GM21528 (cell line): ENCODE measurements at regions not wholly inside any gene's neighbourhood (a gene's known extent, or its start where the extent isn't known, plus 50 kb on each side); places are given as distances from the start of the nearest gene placed in this dataset.

Experiments used
- ATAC-seq: cut with Tn5 transposase; IDR thresholded peaks from one replicate; pipeline ENCODE4 v1.9.1; 2021; ENCODE audit warnings: mild to moderate bottlenecking, moderate library complexity; ENCODE audit not compliant: unreplicated experiment, low FRiP score

GRCh38 chr3:70849911-70850699 is 537.7 kb upstream of the MDFIC2 start:
- no peak for ATAC-seq

- ATAC-seq = no peak
Observed at GRCh38 chr3:70840106-70840870, 527.9 kb upstream of the MDFIC2 start.

- ATAC-seq = no peak
Observed at GRCh38 chr3:70833239-70833960, 521.0 kb upstream of the MDFIC2 start.

GRCh38 chr3:70832834-70833205 is 520.4 kb upstream of the MDFIC2 start:
- ATAC-seq = no peak

- ATAC-seq = no peak
Observed at GRCh38 chr3:70832089-70832833, 519.8 kb upstream of the MDFIC2 start.

- ATAC-seq = no peak
Observed at GRCh38 chr3:70829092-70829491, 516.7 kb upstream of the MDFIC2 start.

GRCh38 chr3:70824773-70825172 is 512.3 kb upstream of the MDFIC2 start:
- ATAC-seq = no peak

GRCh38 chr3:70824078-70824477 is 511.6 kb upstream of the MDFIC2 start:
- no peak for ATAC-seq

GRCh38 chr3:70823622-70824021 is 511.2 kb upstream of the MDFIC2 start:
- no peak for ATAC-seq

GRCh38 chr3:70822669-70823068 is 510.2 kb upstream of the MDFIC2 start:
- ATAC-seq = no peak

GRCh38 chr3:70821602-70822001 is 509.2 kb upstream of the MDFIC2 start:
- ATAC-seq = no peak

- ATAC-seq = no peak
Observed at GRCh38 chr3:70820397-70820796, 508.0 kb upstream of the MDFIC2 start.

- no peak for ATAC-seq
Observed at GRCh38 chr3:70818145-70818544, 505.7 kb upstream of the MDFIC2 start.

GRCh38 chr3:70816346-70816745 is 503.9 kb upstream of the MDFIC2 start:
- ATAC-seq = no peak

GRCh38 chr3:70815817-70816216 is 503.4 kb upstream of the MDFIC2 start:
- no peak for ATAC-seq

- ATAC-seq = no peak
Observed at GRCh38 chr3:70813311-70813710, 500.9 kb upstream of the MDFIC2 start.

GRCh38 chr3:70811880-70812279 is 499.4 kb upstream of the MDFIC2 start:
- no peak for ATAC-seq

GRCh38 chr3:70808881-70809280 is 496.4 kb upstream of the MDFIC2 start:
- ATAC-seq = no peak

GRCh38 chr3:70806556-70806955 is 494.1 kb upstream of the MDFIC2 start:
- no peak for ATAC-seq

GRCh38 chr3:70806021-70806420 is 493.6 kb upstream of the MDFIC2 start:
- ATAC-seq = no peak
